ENCODE measurements at regions not wholly inside any gene's neighbourhood (a gene's known extent, or its start where the extent isn't known, plus 50 kb on each side); places are given as distances from the start of the nearest gene placed in this dataset.

DNA sequence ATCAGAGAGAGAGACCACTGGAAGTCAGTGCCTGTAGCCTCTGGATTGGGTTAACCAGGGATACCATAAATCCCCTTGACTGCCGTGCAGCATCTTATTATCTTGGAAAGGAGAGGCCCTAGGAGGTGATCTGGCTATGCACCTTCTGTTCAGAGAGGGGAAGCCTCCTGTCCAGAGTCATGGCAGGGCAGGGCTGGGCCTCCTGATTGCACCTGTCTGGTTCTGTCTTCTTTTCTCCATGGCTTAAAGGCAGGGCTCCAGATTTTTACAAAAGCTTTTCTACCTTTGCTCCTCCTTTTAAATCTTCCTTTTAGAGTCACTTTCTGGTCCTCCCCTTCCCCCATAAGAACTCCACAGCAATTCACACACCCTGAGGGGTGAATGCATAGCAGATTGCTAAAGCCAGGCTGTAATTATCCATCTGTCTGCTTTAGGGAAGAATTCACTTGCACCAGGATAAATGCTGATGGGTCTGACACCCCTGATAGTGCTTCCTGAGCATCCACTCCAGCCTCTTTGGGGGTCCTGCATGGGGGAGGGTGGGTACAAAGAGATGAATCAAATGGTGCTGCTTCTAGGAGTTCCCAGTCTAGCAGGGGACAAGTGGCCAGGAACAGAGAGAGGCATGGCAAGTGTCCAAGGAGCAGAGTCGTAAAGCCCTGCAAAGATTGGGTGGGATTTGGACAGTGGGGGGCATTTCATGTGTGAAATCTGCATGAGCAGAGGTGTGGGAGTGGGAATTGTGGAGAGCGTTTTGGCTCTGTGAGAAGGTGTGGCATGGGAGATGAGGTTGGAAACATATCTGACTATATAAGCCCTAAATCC is 141.3 kb upstream of the ALDH1B1 start:
- TF ChIP-seq POLR2AphosphoS5 (IDR thresholded peaks at IDR 0.05; ENCODE audit: low read depth, low read length) (no peak), POLR2A (IDR thresholded peaks at IDR 0.05; ENCODE audit: low read depth, low read length) (no peak), TAF1 (IDR thresholded peaks at IDR 0.05; ENCODE audit: borderline replicate concordance, low read depth, low read length) (no peak)
